ENCODE measurements at regions not wholly inside any gene's neighbourhood (a gene's known extent, or its start where the extent isn't known, plus 50 kb on each side); places are given as distances from the start of the nearest gene placed in this dataset.

GRCh38 chr6:167470836-167471547, 146.1 kb downstream of the TTLL2 start:
- Histone ChIP-seq H4K20me1 (ENCODE audit: insufficient read depth, low read length) (no peaks in the 10 kb centered on the region), H3K4me3 (replicated peaks in 1 of 3; ENCODE audit: insufficient read depth in 1 of 3, low read depth in 2 of 3, low read length in 3 of 3) (no peak overlapping the region), H3K36me3 (replicated peaks in 1 of 2; ENCODE audit: control insufficient read depth in 1 of 2, insufficient read depth in 2 of 2, low read length in 2 of 2) (no peaks in the 10 kb centered on the region), H3K4me2 (ENCODE audit: low read depth, low read length) (no peak overlapping the region), H3K9me3 (ENCODE audit: low read length) (no peaks in the 10 kb centered on the region), H3K9ac (ENCODE audit: insufficient read depth, low read depth, low read length) (no peak overlapping the region), H2AFZ (ENCODE audit: low read length) (no peak overlapping the region), H3K79me2 (ENCODE audit: insufficient read depth, low read length) (no peaks in the 10 kb centered on the region), H3K4me1 (ENCODE audit: insufficient read depth, low read length) (peaks cover 19% of the 10 kb centered on the region), H3K27me3 (ENCODE audit: control insufficient read depth in 1 of 2, insufficient read depth in 2 of 2, low read length in 2 of 2) (peaks cover 2 to 43% of the 10 kb centered on the region in 2 experiments; a peak in 4 of 5 replicates), H3K27ac (ENCODE audit: extremely low read length, insufficient read depth, low read length) (no peak overlapping the region)
- ATAC-seq (peak; percentile 15; the same call in 2 of the 3 replicates), FAIRE-seq (no peak), DNase-seq (ENCODE audit: low spot score) (no peak)
- 57% methylated on average over 10 of the region's 15 CpGs for WGBS (ENCODE audit: low lambda C conversion rate)
- BruUV-seq (replicated peaks) = no TSS peak
- ChIA-PET POLR2A (no interaction called here), CTCF (ENCODE audit: low intra/inter-chr PET ratio, low total read pairs) (no interaction called here)
- intact Hi-C loops (cut with micrococcal nuclease; ENCODE audit: unreplicated experiment) = no loop called here
- in situ Hi-C loops (cut with HindIII; ENCODE audit: extremely low pct_ligation_motif_present, low pct_unique_long_range_greater_than_20kb) = no loop called here
- TF ChIP-seq ZNF225 (CRISPR knock-in tag; IDR thresholded peaks at IDR 0.05) (0 out of 2 replicates have a peak, but pooled peaks have one; percentile 44), ZFP41 (CRISPR knock-in tag; IDR thresholded peaks at IDR 0.05; ENCODE audit: borderline replicate concordance) (no peak)

GRCh38 chr6:167471548-167471930, 146.7 kb downstream of the TTLL2 start:
- Histone ChIP-seq H3K9me3 (ENCODE audit: low read length) (no peaks in the 10 kb centered on the region), H3K4me3 (replicated peaks in 1 of 3; ENCODE audit: insufficient read depth in 1 of 3, low read depth in 2 of 3, low read length in 3 of 3) (no peak overlapping the region), H3K9ac (ENCODE audit: insufficient read depth, low read depth, low read length) (no peak overlapping the region), H3K4me2 (ENCODE audit: low read depth, low read length) (no peak overlapping the region), H4K20me1 (ENCODE audit: insufficient read depth, low read length) (no peaks in the 10 kb centered on the region), H3K27ac (ENCODE audit: extremely low read length, insufficient read depth, low read length) (no peak overlapping the region), H3K36me3 (replicated peaks in 1 of 2; ENCODE audit: control insufficient read depth in 1 of 2, insufficient read depth in 2 of 2, low read length in 2 of 2) (no peaks in the 10 kb centered on the region), H3K79me2 (ENCODE audit: insufficient read depth, low read length) (no peaks in the 10 kb centered on the region), H2AFZ (ENCODE audit: low read length) (no peak overlapping the region), H3K27me3 (ENCODE audit: control insufficient read depth in 1 of 2, insufficient read depth in 2 of 2, low read length in 2 of 2) (peaks cover 2 to 43% of the 10 kb centered on the region in 2 experiments; a peak in 4 of 5 replicates), H3K4me1 (ENCODE audit: insufficient read depth, low read length) (peaks cover 19% of the 10 kb centered on the region)
- BruUV-seq (replicated peaks) = no TSS peak
- ATAC-seq (no peak), DNase-seq (ENCODE audit: low spot score) (no peak), FAIRE-seq (no peak)
- CTCF ChIA-PET (ENCODE audit: low intra/inter-chr PET ratio, low total read pairs) = no interaction called here
- WGBS (ENCODE audit: low lambda C conversion rate) = 75% methylated on average over 10 of the region's 10 CpGs
- TF ChIP-seq BORCS8-MEF2B (CRISPR knock-in tag; IDR thresholded peaks at IDR 0.05) (no peak), MZF1 (CRISPR knock-in tag; IDR thresholded peaks at IDR 0.05; ENCODE audit: borderline replicate concordance) (no peak), ZFP37 (CRISPR knock-in tag; IDR thresholded peaks at IDR 0.05; ENCODE audit: borderline replicate concordance) (no peak), MEF2D (CRISPR knock-in tag; IDR thresholded peaks at IDR 0.05) (no peak), ZNF335 (CRISPR knock-in tag; IDR thresholded peaks at IDR 0.05) (no peak), ARNTL (CRISPR knock-in tag; IDR thresholded peaks at IDR 0.05) (no peak), IKZF1 (IDR thresholded peaks at IDR 0.05) (no peak), HDAC1 (CRISPR knock-in tag; IDR thresholded peaks at IDR 0.05) (no peak), ZNF777 (CRISPR knock-in tag; IDR thresholded peaks at IDR 0.05) (no peak), POGK (CRISPR knock-in tag; conservative IDR thresholded peaks at IDR 0.05) (no peak), SP1 (IDR thresholded peaks at IDR 0.05) (no peak), SP1 (CRISPR knock-in tag; IDR thresholded peaks at IDR 0.05) (no peak), PLSCR1 (CRISPR knock-in tag; IDR thresholded peaks at IDR 0.05; ENCODE audit: borderline replicate concordance) (no peak), BCL6 (CRISPR knock-in tag; IDR thresholded peaks at IDR 0.05) (no peak)
- POLR2A ChIA-PET = no interaction called here
- intact Hi-C loops (cut with micrococcal nuclease; ENCODE audit: unreplicated experiment) (no loop called here), in situ Hi-C loops (cut with HindIII; ENCODE audit: extremely low pct_ligation_motif_present, low pct_unique_long_range_greater_than_20kb) (no loop called here)
